Endothelial cell of umbilical vein (primary cell): ENCODE measurements at regions not wholly inside any gene's neighbourhood (a gene's known extent, or its start where the extent isn't known, plus 50 kb on each side); places are given as distances from the start of the nearest gene placed in this dataset.

Experiments
- BruUV-seq: library from RNA; stranded (reverse); fragments of 400-500 nt; replicated peaks from 2 replicates; lab custom pipeline; 2021; lab: Mats Ljungman, UMichigan
- CTCF ChIA-PET: fragments of 300-600, 350-600 bp; sonication (Branson Sonifier 250); formaldehyde crosslinking; loops from one replicate; lab custom pipeline; 2021; ENCODE audit warnings: antibody characterized with exemption, inconsistent platforms; lab: Charles Lee
- POLR2A ChIA-PET: fragments of 300-600, 350-600 bp; sonication (Branson Sonifier 250); formaldehyde crosslinking; loops from one replicate; lab custom pipeline; 2021; ENCODE audit warnings: antibody characterized with exemption, inconsistent platforms; lab: Charles Lee
- DNase-seq: peaks from one replicate; pipeline ENCODE4 v3.0.0-alpha.2; 2011; ENCODE audit warnings: low read depth, low spot score
- FAIRE-seq: peaks from 2 replicates; lab custom pipeline; 2011; peaks lifted over from hg19 to GRCh38; lab: Jason Lieb, UNC
- H2AFZ ChIP-seq: 2 replicates; pipeline ENCODE4 v1.6.0; 2012; ENCODE audit warnings: low read depth, low read length, control low read depth, inconsistent platforms
- H3K27ac ChIP-seq: 2 replicates; pipeline ENCODE4 v1.5.1; 2011; ENCODE audit warnings: low read depth, mild to moderate bottlenecking, control low read depth, low read length, moderate library complexity; ENCODE audit not compliant: insufficient read depth
- H3K27me3 ChIP-seq, 2 experiments: 2 replicates each; pipeline versions ENCODE4 v1.6.0 to v1.6.1; 2011; ENCODE audit warnings: low read length in 2 of 2, mixed read lengths in 1 of 2; ENCODE audit not compliant: control insufficient read depth in 2 of 2, insufficient read depth in 2 of 2
- H3K36me3 ChIP-seq, 2 experiments: 2 replicates in 1 of 2; 3 replicates in 1 of 2; pipeline ENCODE4 v1.5.1; 2011; ENCODE audit warnings: low read length in 2 of 2, mild to moderate bottlenecking in 1 of 2, moderate library complexity in 1 of 2; ENCODE audit not compliant: control insufficient read depth in 2 of 2, insufficient read depth in 2 of 2; ENCODE audit errors: extremely low read depth in 1 of 2
- H3K4me1 ChIP-seq: 3 replicates; pipeline ENCODE4 v1.5.1; 2011; ENCODE audit warnings: mild to moderate bottlenecking, low read length; ENCODE audit not compliant: control insufficient read depth, insufficient read depth; ENCODE audit errors: extremely low read depth
- H3K4me2 ChIP-seq: 2 replicates; pipeline ENCODE4 v1.6.1; 2011; ENCODE audit warnings: low read length, control low read depth, mixed read lengths; ENCODE audit not compliant: insufficient read depth
- H3K4me3 ChIP-seq, 3 experiments: fragments of 200-600 bp in 1 of 3; sonication (generic), shearing (Covaris generic) in 1 of 3; replicated peaks in 1 of 3; 2 replicates each; pipeline ENCODE4 v1.5.1; 2011 to 2016; ENCODE audit warnings: control low read depth in 3 of 3, low read length in 3 of 3, mild to moderate bottlenecking in 2 of 3, inconsistent platforms in 1 of 3, low read depth in 1 of 3, moderate library complexity in 1 of 3; ENCODE audit not compliant: insufficient read depth in 1 of 3
- H3K79me2 ChIP-seq: 2 replicates; pipeline ENCODE4 v1.6.0; 2012; ENCODE audit warnings: low read length, inconsistent platforms; ENCODE audit not compliant: control insufficient read depth, insufficient read depth
- H3K9ac ChIP-seq: replicated peaks from 2 replicates; pipeline ENCODE3; 2011; ENCODE audit warnings: low read length, control low read depth; ENCODE audit not compliant: insufficient read depth; ENCODE audit errors: extremely low read depth
- H3K9me1 ChIP-seq: replicated peaks from 3 replicates; pipeline ENCODE4 v1.6.0; 2011; ENCODE audit warnings: mild to moderate bottlenecking, low read length; ENCODE audit not compliant: control insufficient read depth, insufficient read depth; ENCODE audit errors: extremely low read depth
- H3K9me3 ChIP-seq: replicated peaks from 2 replicates; pipeline ENCODE4 v1.5.1; 2012; ENCODE audit warnings: low read length, inconsistent platforms; ENCODE audit not compliant: control insufficient read depth, insufficient read depth
- H4K20me1 ChIP-seq: replicated peaks from 2 replicates; pipeline ENCODE3; 2011; ENCODE audit warnings: mild to moderate bottlenecking, low read length; ENCODE audit not compliant: control insufficient read depth, insufficient read depth; ENCODE audit errors: extremely low read depth
- EZH2 ChIP-seq: IDR thresholded peaks from 2 replicates; pipeline ENCODE4 v1.6.1; 2012; ENCODE audit warnings: borderline replicate concordance, low read depth, mild to moderate bottlenecking, moderate library complexity, low read length, inconsistent platforms; ENCODE audit not compliant: severe bottlenecking
- FOS ChIP-seq: IDR thresholded peaks from 2 replicates; pipeline ENCODE4 v1.6.1; 2011; ENCODE audit warnings: mild to moderate bottlenecking, low read length, moderate library complexity, borderline replicate concordance; ENCODE audit not compliant: insufficient read depth
- GATA2 ChIP-seq: IDR thresholded peaks from 2 replicates; pipeline ENCODE4 v1.7.0; 2011; ENCODE audit warnings: low read depth, mild to moderate bottlenecking, moderate library complexity, mixed read lengths, low read length; ENCODE audit not compliant: insufficient read length, insufficient read depth
- JUN ChIP-seq: IDR thresholded peaks from 2 replicates; pipeline ENCODE4 v1.6.1; 2011; ENCODE audit warnings: borderline replicate concordance, low read depth; ENCODE audit not compliant: insufficient read length, insufficient read depth
- MYC ChIP-seq: IDR thresholded peaks from one replicate; pipeline ENCODE4 v1.6.1; 2011; ENCODE audit warnings: mild to moderate bottlenecking, low read depth, low read length
- POLR2A ChIP-seq: IDR thresholded peaks from 2 replicates; pipeline ENCODE4 v1.6.1; 2012; ENCODE audit warnings: low read depth, mild to moderate bottlenecking, control low read depth, low read length
- POLR2AphosphoS5 ChIP-seq: IDR thresholded peaks from 2 replicates; pipeline ENCODE4 v1.6.1; 2012; ENCODE audit warnings: low read depth, mild to moderate bottlenecking, control low read depth, low read length, moderate library complexity; ENCODE audit not compliant: insufficient read depth
- dilution Hi-C: fragments of 300-500 bp; cut with MboI; formaldehyde crosslinking; loops from one replicate; pipeline ENCODE4 v1.15.0; 2019; ENCODE audit warnings: low sequenced_read_pairs; ENCODE audit not compliant: extremely low pct_ligation_motif_present
- intact Hi-C: fragments of 100-400 bp; cut with micrococcal nuclease; formaldehyde crosslinking; loops from one replicate; pipeline ENCODE4 v1.10.0; 2022
- TF ChIP-seq, protein P1 (sequence below): IDR thresholded peaks from 2 replicates; pipeline ENCODE4 v1.6.1; 2011; ENCODE audit not compliant: insufficient read depth, insufficient read length
- TF ChIP-seq, protein P2 (sequence below), 2 donors: IDR thresholded peaks; 1 replicate in 1 of 2; 2 replicates in 1 of 2; pipeline ENCODE4 v1.5.1; 2011; ENCODE audit warnings: low read length in 2 of 2, mild to moderate bottlenecking in 2 of 2, moderate library complexity in 2 of 2, control low read depth in 1 of 2, inconsistent platforms in 1 of 2, low read depth in 1 of 2; ENCODE audit not compliant: insufficient read depth in 1 of 2; ENCODE audit errors: extremely low read depth in 1 of 2

DNA sequence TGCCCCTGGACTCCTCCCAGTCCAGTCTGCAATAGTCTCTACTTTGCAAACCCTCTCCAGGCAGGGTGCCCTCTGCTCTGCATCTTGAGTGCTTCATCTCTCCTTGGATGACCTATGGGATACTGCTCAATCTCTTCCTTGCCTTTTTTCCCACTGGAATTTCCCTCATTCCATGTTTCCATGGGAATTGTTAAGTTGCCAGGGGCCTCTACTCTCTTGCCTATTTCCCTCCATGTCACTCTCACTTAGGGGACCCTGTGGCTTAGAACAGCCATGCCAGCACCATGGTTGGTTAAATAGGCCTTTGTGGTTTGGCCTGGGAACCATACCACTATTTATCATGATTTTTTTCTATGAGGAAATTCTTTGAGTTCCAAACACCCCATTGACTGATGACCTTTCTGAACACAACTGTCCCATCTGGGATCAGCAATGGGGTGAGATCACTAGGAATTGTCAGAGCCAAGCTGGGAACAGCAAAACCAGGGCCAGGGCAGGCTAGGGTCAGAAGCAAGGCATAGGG, 91.4 kb upstream of the RBMS1 start:
- CTCF ChIA-PET, result no interaction called here
- intact Hi-C loops, result loop anchor here (10.0 kb wide), 1 partner anchor 330 kb away; no protein-coding TSS in a partner anchor
- dilution Hi-C loops, result no loop called here

More for the DNA sequence above, 91.4 kb upstream of the RBMS1 start:
- H3K79me2 ChIP-seq, result no peaks in the 10 kb centered on the region
- H3K9me3 ChIP-seq, result no peaks in the 10 kb centered on the region
- no peak overlapping the region for H3K4me2 ChIP-seq
- TF ChIP-seq JUN (no peak), EZH2 (no peak), FOS (no peak), POLR2A (no peak), MYC (no peak), GATA2 (no peak), POLR2AphosphoS5 (no peak)
- TF ChIP-seq, protein P1, sequence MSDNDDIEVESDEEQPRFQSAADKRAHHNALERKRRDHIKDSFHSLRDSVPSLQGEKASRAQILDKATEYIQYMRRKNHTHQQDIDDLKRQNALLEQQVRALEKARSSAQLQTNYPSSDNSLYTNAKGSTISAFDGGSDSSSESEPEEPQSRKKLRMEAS, result no peak
- TF ChIP-seq, protein P2, sequence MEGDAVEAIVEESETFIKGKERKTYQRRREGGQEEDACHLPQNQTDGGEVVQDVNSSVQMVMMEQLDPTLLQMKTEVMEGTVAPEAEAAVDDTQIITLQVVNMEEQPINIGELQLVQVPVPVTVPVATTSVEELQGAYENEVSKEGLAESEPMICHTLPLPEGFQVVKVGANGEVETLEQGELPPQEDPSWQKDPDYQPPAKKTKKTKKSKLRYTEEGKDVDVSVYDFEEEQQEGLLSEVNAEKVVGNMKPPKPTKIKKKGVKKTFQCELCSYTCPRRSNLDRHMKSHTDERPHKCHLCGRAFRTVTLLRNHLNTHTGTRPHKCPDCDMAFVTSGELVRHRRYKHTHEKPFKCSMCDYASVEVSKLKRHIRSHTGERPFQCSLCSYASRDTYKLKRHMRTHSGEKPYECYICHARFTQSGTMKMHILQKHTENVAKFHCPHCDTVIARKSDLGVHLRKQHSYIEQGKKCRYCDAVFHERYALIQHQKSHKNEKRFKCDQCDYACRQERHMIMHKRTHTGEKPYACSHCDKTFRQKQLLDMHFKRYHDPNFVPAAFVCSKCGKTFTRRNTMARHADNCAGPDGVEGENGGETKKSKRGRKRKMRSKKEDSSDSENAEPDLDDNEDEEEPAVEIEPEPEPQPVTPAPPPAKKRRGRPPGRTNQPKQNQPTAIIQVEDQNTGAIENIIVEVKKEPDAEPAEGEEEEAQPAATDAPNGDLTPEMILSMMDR (IDR thresholded peaks at IDR 0.05; ENCODE audit: extremely low read depth in 1 of 2, insufficient read depth in 1 of 2, low read depth in 1 of 2, low read length in 2 of 2), result no peak
- FAIRE-seq, result no peak
- no peak overlapping the region for H3K9ac ChIP-seq
- no TSS peak for BruUV-seq
- no peak overlapping the region for H2AFZ ChIP-seq
- POLR2A ChIA-PET, result no interaction called here
- no peaks in the 10 kb centered on the region for H3K27me3 ChIP-seq
- no peaks in the 10 kb centered on the region for H4K20me1 ChIP-seq
- H3K27ac ChIP-seq, result no peak overlapping the region
- no peaks in the 10 kb centered on the region for H3K36me3 ChIP-seq
- no peak for DNase-seq
- H3K4me1 ChIP-seq, result no peaks in the 10 kb centered on the region
- no peaks in the 10 kb centered on the region for H3K9me1 ChIP-seq
- no peak overlapping the region for H3K4me3 ChIP-seq
